B cell (primary cell): ENCODE measurements at regions not wholly inside any gene's neighbourhood (a gene's known extent, or its start where the extent isn't known, plus 50 kb on each side); places are given as distances from the start of the nearest gene placed in this dataset.

Experiments
- ATAC-seq: fragments of 200-7000 bp; cut with Tn5 transposase; one replicate; pipeline ENCODE4 v1.10.0; 2021; ENCODE audit warnings: low read depth, mild to moderate bottlenecking, moderate number of reproducible peaks, moderate library complexity
- CTCF ChIA-PET: fragments of 350-600 bp; sonication (Branson Sonifier 250); formaldehyde crosslinking; loops from one replicate; lab custom pipeline; 2021; ENCODE audit warnings: antibody characterized with exemption, inconsistent platforms; lab: Charles Lee
- POLR2A ChIA-PET: fragments of 350-600 bp; sonication (Branson Sonifier 250); formaldehyde crosslinking; loops from one replicate; lab custom pipeline; 2021; ENCODE audit warnings: antibody characterized with exemption; lab: Charles Lee
- DNase-seq: peaks from one replicate; pipeline ENCODE4 v3.0.0; 2013
- H2AFZ ChIP-seq: 2 replicates; pipeline ENCODE4 v1.6.1; 2012; ENCODE audit warnings: mild to moderate bottlenecking, low read depth, low read length; ENCODE audit not compliant: insufficient read depth, poor library complexity, severe bottlenecking
- H3K27ac ChIP-seq, 2 donors: 1 replicate in 1 of 2; 2 replicates in 1 of 2; pipeline ENCODE4 v1.5.1; 2012 to 2013; ENCODE audit warnings: low read length in 2 of 2, mild to moderate bottlenecking in 2 of 2, moderate library complexity in 1 of 2
- H3K27me3 ChIP-seq, 4 experiments: fragments of 200-600 bp in 1 of 4; sonication (generic) in 1 of 4; replicated peaks in 1 of 4; 1 replicate in 2 of 4; 2 replicates in 2 of 4; pipeline versions ENCODE4 v1.6.1 to v1.7.0; 2013 to 2016; ENCODE audit warnings: low read length in 3 of 4, mild to moderate bottlenecking in 2 of 4, mixed read lengths in 1 of 4, moderate library complexity in 1 of 4; ENCODE audit not compliant: insufficient read depth in 4 of 4, control insufficient read depth in 3 of 4; ENCODE audit errors: control extremely low read depth in 1 of 4
- H3K36me3 ChIP-seq, 2 experiments: replicated peaks in 1 of 2; 1 replicate in 1 of 2; 2 replicates in 1 of 2; pipeline versions ENCODE4 v1.6.1 to v1.7.1; 2013; ENCODE audit warnings: low read length in 1 of 2; ENCODE audit not compliant: insufficient read depth in 2 of 2, control insufficient read depth in 1 of 2; ENCODE audit errors: control extremely low read depth in 1 of 2, extremely low read depth in 1 of 2
- H3K4me1 ChIP-seq, 2 donors: fragments of 200-600 bp in 1 of 2; sonication (generic) in 1 of 2; 1 replicate in 1 of 2; 2 replicates in 1 of 2; pipeline versions ENCODE4 v1.5.1 to v1.6.1; 2013 to 2017; ENCODE audit warnings: low read length in 2 of 2; ENCODE audit not compliant: control insufficient read depth in 2 of 2, insufficient read depth in 2 of 2
- H3K4me2 ChIP-seq: replicated peaks from 2 replicates; pipeline ENCODE3; 2012; ENCODE audit warnings: mild to moderate bottlenecking, low read depth, low read length; ENCODE audit not compliant: poor library complexity, severe bottlenecking
- H3K4me3 ChIP-seq, 5 experiments: fragments of 200-600 bp in 1 of 5; sonication (generic) in 1 of 5; 1 replicate in 3 of 5; 2 replicates in 2 of 5; pipeline versions ENCODE4 v1.5.1 to v1.7.0; 2011 to 2016; ENCODE audit warnings: low read length in 4 of 5, mild to moderate bottlenecking in 4 of 5, low read depth in 2 of 5, control low read depth in 1 of 5, moderate library complexity in 1 of 5; ENCODE audit not compliant: insufficient read depth in 1 of 5; ENCODE audit errors: control extremely low read depth in 1 of 5, extremely low read depth in 1 of 5
- H3K79me2 ChIP-seq: fragments of 200-600 bp; sonication (generic); one replicate; pipeline ENCODE4 v1.6.0; 2016; ENCODE audit warnings: low read length; ENCODE audit not compliant: control insufficient read depth, insufficient read depth
- H3K9ac ChIP-seq: fragments of 200-600 bp; sonication (generic); 2 replicates; pipeline ENCODE4 v1.6.1; 2017; ENCODE audit warnings: mild to moderate bottlenecking, low read length, moderate library complexity
- H3K9me3 ChIP-seq, 3 donors: one replicate each; pipeline versions ENCODE4 v1.6.1 to v1.7.1; 2013; ENCODE audit warnings: low read length in 2 of 3; ENCODE audit not compliant: control insufficient read depth in 2 of 3, insufficient read depth in 1 of 3; ENCODE audit errors: control extremely low read depth in 1 of 3
- H4K20me1 ChIP-seq: 2 replicates; pipeline ENCODE4 v1.6.0; 2012; ENCODE audit warnings: mild to moderate bottlenecking, low read length; ENCODE audit not compliant: insufficient read depth, control insufficient read depth, poor library complexity, severe bottlenecking
- H3K27ac Mint-ChIP-seq: one replicate; pipeline ENCODE4 v1.8.0; 2021; ENCODE audit warnings: mixed read lengths
- H3K27me3 Mint-ChIP-seq: one replicate; pipeline ENCODE4 v1.8.0; 2021; ENCODE audit warnings: mixed read lengths
- H3K4me1 Mint-ChIP-seq: one replicate; pipeline ENCODE4 v1.8.0; 2021; ENCODE audit warnings: mixed read lengths
- H3K4me3 Mint-ChIP-seq: one replicate; pipeline ENCODE4 v1.8.0; 2021; ENCODE audit warnings: mixed read lengths
- H3K9me3 Mint-ChIP-seq: one replicate; pipeline ENCODE4 v1.8.0; 2022; ENCODE audit warnings: mixed read lengths; ENCODE audit not compliant: insufficient read depth
- CTCF ChIP-seq: fragments of 200-600 bp; IDR thresholded peaks from one replicate; pipeline ENCODE4 v1.8.0; 2022; ENCODE audit warnings: antibody characterized with exemption, mild to moderate bottlenecking
- EZH2 ChIP-seq: IDR thresholded peaks from 2 replicates; pipeline ENCODE4 v1.6.1; 2012; ENCODE audit warnings: borderline replicate concordance, low read depth, mild to moderate bottlenecking, moderate library complexity, low read length; ENCODE audit not compliant: insufficient read depth, poor library complexity, severe bottlenecking
- WGBS: methylation state at CpG from one replicate; pipeline ENCODE4 v1.1.5; 2013; ENCODE audit warnings: missing lambda C conversion rate; ENCODE audit not compliant: insufficient coverage; 5-methylcytosine and 5-hydroxymethylcytosine counted together
- intact Hi-C: fragments of 100-400 bp; cut with micrococcal nuclease; formaldehyde crosslinking; loops from one replicate; pipeline ENCODE4 v1.10.0; 2022

GRCh38 chr13:74662905-74663304 lies 528.7 kb upstream of the KLF12 start:
- Mint-ChIP-seq H3K4me3 (no peak overlapping the region), H3K4me1 (no peaks in the 10 kb centered on the region), H3K9me3 (no peaks in the 10 kb centered on the region), H3K27ac (no peak overlapping the region), H3K27me3 (peaks cover 9% of the 10 kb centered on the region)
- intact Hi-C loops, result no loop called here
- TF ChIP-seq CTCF, result no peak
- TF ChIP-seq EZH2, result no peak
- no peaks in the 10 kb centered on the region for H4K20me1 ChIP-seq
- no peak for DNase-seq
- H3K4me3 ChIP-seq, result no peak overlapping the region
- H3K9me3 ChIP-seq, result peaks cover 0 to 3% (median 0%) of the 10 kb centered on the region in 3 donors
- no peaks in the 10 kb centered on the region for H3K4me1 ChIP-seq
- ATAC-seq, result no peak
- no peak overlapping the region for H3K4me2 ChIP-seq
- no peaks in the 10 kb centered on the region for H3K36me3 ChIP-seq
- no peak overlapping the region for H2AFZ ChIP-seq
- no peak overlapping the region for H3K27ac ChIP-seq
- ChIA-PET CTCF (no interaction called here), POLR2A (no interaction called here)
- WGBS, result 80% methylated on average over 2 of the region's 2 CpGs
- no peaks in the 10 kb centered on the region for H3K27me3 ChIP-seq
- H3K9ac ChIP-seq, result no peak overlapping the region
- H3K79me2 ChIP-seq, result no peaks in the 10 kb centered on the region

DNA sequence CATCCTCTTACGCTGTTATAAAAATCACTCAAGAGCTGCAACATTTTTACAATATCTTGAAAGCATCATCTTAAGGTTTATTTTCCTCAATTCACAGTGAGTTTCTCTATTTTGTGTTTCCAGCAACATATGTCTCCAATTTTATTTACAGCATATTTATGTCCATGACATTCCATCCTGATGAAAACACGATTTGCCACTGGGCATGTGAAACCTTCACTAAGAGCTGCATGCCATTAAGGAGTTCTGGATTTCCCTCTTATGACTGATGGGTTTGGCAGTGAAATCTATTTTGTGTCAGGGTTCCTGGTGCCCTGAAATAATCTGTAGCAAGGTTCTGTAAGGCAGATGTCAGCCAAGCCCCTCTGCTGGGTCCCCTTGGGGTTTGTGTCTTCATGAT lies 527.6 kb upstream of the KLF12 start:
- Histone ChIP-seq H3K9me3 (peaks cover 0 to 3% (median 0%) of the 10 kb centered on the region in 3 donors), H3K27me3 (no peaks in the 10 kb centered on the region), H3K36me3 (no peaks in the 10 kb centered on the region), H4K20me1 (no peaks in the 10 kb centered on the region), H3K4me1 (no peaks in the 10 kb centered on the region), H3K9ac (no peak overlapping the region), H3K4me3 (no peak overlapping the region), H3K79me2 (no peaks in the 10 kb centered on the region), H3K27ac (no peak overlapping the region), H3K4me2 (no peak overlapping the region), H2AFZ (no peak overlapping the region)
- no CpG with 5 or more reads among the region's 2 CpGs for WGBS
- peaks cover 9% of the 10 kb centered on the region for H3K27me3 Mint-ChIP-seq
- ATAC-seq, result no peak
- ChIA-PET CTCF (no interaction called here), POLR2A (no interaction called here)
- H3K9me3 Mint-ChIP-seq, result peaks cover 2% of the 10 kb centered on the region
- no peak for TF ChIP-seq CTCF
- DNase-seq, result no peak
- intact Hi-C loops, result no loop called here
- no peaks in the 10 kb centered on the region for H3K4me1 Mint-ChIP-seq
- no peak overlapping the region for H3K4me3 Mint-ChIP-seq
- no peak overlapping the region for H3K27ac Mint-ChIP-seq
